Ureter (tissue), 1 donor: ENCODE measurements at regions not wholly inside any gene's neighbourhood (a gene's known extent, or its start where the extent isn't known, plus 50 kb on each side); places are given as distances from the start of the nearest gene placed in this dataset.
"Not testable (repeated sequence)": the region's sequence is repeated elsewhere in the genome, so short reads cannot be mapped to it uniquely, and the experiment has no call there.

ENCODE experiments used
- DNase-seq: peaks from one replicate; pipeline ENCODE4 v3.0.0-alpha.2; 2020; ENCODE audit warnings: low spot score
- donor health status: DM: yes; HTN: yes; CAD: no.

DNA sequence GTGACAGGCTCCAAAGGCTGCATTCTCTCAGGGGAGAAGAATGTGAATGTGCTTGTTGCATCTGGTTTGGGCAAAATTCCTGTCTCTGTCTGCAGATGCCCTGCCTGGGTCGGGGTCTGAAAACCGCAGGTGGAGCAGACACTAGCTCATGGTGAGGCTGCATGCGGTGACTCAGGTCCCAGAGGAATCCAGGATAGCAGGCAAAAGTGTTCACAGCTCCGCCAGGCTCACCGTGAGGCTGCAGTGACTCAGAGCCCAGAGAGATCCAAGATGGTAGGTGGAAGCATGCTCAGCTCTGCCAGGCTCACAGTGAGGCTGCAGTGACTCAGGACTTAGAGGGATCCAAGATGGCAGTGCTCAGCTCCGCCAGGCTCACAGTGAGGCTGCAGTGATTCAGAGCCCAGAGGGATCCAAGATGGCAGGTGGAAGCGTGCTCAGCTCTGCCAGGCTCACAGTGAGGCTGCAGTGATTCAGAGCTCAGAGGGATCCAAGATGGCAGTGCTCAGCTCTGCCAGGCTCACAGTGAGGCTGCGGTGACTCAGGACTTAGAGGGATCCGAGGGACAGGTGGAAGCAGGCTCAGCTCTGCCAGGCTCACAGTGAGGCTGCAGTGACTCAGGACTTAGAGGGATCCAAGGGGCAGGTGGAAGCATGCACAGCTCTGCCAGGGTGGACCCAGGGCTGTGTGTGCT lies 200.5 kb downstream of the ACKR3 start:
- DNase-seq = no peak

DNA sequence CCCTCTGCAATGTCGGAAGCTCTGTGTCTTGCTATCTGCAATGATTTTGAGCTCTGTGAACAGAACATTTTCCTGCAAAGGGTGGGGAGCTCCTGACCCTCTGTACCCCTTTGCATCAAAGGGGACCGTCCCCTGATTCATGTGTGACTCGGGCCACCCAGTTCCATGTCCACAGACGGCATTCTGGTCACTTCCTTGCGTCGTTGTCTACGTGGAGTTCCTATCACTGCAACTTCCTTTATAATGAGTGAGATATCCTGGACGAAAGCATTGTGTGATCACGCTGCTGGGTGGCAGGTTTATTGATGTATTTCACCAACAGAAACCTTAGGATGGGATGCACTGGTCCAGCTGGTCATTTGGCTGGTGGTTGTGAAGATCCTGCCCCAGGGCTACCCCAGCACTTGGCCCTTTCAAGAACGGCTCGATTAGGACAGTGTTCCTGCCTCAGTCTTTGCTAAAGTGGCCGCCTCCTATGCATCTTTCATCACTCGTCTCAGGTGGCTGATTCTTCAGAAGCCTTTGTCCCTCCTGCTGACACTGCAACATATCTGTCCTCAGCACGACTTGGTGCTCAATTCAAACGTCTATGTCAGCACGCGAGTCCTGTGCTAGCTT lies 202.7 kb downstream of the ACKR3 start:
- DNase-seq = no peak

DNA sequence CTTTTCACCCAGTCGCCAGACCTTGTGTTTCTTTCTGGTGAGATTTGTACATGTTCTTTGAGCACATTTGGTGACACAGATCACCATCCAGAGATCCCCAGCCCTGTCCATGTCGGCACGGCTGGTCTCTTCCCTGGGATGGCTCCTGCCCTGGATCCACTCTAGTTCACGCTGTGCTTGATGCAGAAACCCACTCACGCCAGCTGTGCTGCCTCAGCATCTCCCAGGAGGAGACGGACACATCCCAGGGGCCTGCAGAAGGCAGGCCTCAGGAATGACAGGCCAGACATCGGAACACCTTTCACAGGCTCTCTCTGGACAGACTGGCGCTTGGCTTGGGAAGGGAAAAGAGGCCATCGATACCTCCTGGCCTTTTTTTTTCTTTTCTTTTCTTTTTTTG lies 203.6 kb downstream of the ACKR3 start:
- DNase-seq = no peak

DNA sequence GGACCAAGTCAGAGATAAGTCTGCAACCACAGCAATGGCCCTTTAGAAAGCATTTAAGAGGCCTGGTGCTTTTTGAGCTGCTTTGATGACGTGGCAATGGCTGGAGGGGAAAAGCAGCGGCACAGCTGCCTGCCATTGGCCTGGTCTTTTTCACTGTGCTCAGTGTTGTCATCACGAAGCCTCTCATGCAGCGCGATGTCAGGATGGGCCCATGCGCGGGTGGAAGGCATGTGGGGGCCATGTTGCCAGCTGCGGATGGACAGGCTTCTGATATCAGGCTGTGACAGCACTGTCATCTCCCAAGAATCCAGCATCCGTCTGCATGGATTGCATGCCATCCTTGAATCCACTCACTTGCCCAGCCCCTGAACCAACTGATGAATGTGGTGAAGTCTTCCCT lies 204.5 kb downstream of the ACKR3 start:
- DNase-seq = no peak

DNA sequence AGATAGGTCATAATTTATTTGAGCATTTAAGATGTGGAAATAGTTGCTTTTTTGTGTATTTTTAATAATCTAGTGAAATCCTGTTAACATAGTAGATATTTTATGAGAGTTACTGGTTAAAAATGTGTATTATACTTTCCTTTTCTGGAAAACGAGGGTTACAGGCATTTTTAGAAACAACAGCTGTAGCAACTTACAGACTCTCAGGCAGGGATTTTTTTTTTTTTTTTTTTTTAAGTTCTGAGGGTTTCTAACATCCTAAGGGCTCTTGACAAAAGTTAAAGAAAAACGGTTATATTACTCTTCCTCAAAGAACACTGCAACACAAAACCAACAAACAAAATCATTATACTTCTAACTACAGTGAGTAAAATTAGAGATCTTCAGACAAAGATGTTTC lies 205.9 kb downstream of the ACKR3 start:
- DNase-seq = no peak

DNA sequence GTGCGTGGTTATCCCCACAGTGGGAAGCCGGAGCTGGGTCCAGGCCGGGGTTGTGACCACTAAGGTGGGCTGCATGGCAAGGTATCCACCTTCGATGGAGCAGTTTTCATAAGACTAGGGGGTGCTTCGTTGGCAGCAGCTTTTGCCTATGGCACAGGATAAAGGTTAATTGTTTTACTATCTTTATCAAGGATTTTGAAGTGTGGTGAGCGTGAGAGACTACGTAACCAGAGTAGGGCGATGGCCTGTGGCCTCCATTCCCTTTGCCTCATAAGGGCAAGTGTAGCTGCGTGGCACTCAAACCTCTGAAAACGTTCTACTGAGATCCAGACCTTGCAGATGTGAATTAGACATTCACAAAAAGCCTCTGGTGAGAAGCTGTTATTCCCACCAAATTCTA lies 206.6 kb downstream of the ACKR3 start:
- DNase-seq = no peak

DNA sequence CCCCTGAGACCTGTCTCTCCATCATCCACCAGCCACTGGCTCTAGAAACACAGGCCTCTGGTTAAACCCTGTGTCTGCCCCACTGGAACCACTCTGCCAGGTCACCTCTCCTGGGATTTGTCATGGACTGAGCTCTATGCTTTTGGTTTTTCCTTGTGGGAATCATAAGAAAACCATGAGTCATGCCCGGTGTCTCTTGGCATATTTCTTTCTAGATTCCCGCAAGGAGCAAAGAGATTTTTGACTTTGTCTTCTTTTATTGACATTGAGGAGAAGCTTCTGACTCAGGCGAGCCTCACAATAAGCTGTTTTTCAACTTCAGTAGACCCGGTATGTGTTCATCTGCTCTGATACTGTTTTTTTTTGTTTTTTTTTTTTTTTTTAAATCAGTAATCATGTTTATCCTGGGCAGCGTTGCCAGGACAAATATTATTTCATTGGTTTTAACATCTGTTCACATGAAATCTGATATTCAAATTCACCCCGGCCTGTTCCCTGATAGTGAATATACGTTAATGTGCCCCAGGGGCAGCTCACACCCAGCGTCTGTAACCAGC lies 207.1 kb downstream of the ACKR3 start:
- no peak for DNase-seq

DNA sequence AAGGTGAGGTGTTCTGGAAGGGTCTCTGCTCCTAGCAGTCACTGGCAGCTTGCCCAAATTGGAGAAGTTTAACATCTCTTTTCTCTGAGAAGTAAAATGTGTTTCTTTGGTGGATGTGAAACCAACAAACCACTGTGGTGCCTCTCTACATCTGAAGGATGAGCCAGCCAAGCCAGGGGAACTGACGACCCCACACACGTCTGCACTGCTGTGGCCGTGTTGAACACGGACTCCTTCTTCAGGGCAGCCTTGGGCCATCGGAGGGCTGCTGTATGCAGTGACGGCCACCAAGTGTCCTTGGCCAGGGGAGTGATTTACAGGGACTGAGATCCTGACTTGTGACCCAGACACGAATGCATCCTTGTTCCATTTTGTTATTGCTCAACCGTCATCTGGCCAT lies 207.8 kb downstream of the ACKR3 start:
- DNase-seq = no peak

DNA sequence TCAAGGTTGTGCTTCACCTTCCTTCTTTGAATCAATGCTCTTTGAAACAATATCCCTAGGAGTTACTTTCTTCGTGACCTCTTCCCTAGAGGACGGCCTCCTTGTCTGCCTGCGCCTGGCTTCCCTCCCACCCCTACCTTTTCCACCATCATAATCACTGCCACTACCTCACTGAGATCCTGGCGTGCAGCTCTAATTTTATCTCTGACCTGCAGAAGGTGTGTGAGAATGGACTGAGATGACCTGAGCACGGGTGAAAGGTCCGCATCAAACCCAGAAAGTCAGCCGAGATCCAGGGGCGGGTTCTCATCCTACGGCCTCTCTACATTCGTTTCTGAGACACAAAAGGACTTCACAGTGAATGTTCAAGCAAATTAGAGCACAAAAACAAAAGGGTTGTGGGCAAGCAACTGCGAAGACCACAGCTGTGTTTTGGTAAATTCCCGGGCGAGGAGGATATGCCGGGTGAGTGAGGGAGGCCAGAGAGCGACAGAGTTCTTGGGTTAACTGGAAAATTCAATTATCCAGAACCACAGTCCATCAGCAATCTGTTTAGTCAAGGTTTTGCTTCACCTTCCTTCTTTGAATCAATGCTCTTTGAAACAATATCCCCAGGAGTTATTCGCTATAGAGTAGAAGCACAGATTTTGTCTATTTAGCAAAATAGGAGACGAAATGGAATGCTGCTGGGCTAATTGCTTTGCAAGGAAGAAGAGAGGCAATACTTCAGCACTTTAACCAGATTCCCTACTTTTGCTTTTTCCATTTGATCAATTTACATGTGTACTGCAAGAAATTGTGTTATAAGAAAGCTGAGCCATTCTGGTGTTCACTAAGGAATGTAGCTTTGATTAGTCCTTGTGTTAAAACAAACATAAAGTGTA lies 212.6 kb downstream of the ACKR3 start:
- no peak for DNase-seq

DNA sequence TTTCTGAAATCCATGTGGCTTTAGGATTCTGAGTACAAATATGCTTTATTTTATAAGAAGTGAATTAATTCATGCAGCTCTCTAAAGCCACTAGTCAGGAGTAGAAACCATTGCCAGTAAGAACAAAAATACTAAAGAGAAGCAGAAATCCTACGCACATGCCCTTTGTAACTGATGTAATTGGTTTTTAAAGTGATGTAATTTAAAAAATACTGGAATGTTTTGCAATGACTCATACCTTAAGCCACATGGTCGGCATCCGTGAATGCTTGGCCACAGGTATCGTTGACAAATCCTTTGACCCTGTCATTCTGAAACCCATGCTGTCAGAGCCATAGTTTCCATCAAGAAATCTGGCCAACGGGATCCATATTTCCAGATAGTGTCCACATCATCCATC lies 213.3 kb downstream of the ACKR3 start:
- DNase-seq = no peak

DNA sequence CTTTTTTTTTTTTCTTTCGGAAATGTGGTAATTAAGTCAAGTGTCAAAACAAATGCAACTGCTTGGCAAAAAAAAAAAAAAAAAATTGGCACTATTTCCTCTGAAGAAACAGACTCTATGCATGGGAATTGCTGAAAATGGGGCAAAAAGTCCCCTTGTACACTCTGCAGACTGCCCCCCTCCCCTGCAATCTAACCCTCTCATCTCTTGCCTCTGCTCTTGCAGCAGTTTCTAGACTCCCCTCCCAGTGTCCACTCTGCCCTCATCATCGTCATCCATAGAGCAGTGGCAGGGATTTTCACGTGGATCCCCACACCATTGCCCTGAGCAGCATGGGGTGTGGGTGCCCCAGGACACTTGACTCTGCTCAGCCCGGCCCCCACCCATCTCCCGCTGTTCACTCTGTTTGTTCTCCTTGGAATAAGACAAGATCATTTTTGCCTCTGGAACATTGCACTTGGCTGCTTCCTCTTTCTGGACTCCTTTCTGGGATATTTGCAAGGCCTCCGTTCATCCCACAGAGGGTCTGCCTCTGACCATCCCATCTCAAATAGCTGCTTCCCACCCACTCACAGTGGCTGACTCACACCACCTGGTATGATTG lies 213.9 kb downstream of the ACKR3 start:
- DNase-seq = no peak

DNA sequence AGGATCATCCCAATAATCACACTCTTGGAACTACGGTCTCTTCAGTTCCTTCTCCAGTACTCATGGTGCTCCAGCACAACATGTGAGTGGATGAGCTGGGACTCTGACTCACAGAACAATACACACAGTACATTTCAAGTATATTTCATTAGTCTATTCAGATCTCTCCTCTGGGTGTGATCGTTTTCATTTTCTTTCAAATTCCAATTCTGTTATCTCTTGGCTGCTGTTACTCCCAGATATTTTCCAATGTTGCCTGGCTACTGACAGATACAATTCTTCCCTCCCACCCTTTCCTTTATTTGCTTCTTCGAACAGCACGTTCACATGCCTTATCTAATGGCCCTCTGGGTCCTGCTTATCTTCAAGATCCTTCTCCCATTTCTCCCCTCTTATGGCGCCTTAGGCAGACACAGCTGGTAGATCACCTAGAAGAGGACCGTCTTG lies 216.0 kb downstream of the ACKR3 start:
- DNase-seq = no peak

DNA sequence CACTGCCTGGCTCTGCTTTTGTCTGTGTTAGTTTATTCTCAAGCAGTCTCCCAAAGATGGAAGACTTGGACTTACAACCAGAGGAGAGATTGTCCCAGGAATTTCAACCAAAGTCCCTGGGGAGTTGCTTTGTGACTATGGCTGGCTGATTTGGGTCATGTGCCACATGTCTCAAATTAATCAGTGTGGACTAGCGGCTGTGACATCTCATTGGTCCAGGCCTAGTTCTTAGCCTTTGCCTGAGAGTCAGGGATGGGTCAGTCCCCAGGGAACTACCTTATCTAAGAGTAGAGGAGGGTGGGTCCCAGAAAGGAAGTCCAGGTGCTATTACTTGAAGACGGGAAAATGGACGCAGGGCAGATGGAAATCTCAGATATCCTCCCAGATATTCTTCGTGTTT lies 217.1 kb downstream of the ACKR3 start:
- no peak for DNase-seq

DNA sequence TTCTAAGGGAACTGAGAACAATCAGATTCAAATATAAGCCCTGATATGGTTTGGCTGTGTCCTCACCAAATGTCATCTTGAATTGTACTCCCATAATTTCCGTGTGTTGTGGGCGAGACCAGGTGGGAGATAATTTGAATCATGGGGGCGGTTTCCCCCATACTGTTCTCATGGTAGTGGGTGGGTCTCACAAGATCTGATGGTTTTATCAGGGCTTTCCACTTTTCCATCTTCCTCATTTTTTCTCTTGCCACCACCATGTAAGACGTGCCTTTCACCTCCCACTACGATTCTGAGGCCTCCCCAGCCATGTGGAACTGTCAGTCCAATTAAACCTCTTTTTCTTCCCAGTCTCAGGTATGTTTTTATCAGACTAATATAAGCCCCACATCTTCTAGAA lies 217.8 kb downstream of the ACKR3 start:
- DNase-seq = not testable (repeated sequence)

DNA sequence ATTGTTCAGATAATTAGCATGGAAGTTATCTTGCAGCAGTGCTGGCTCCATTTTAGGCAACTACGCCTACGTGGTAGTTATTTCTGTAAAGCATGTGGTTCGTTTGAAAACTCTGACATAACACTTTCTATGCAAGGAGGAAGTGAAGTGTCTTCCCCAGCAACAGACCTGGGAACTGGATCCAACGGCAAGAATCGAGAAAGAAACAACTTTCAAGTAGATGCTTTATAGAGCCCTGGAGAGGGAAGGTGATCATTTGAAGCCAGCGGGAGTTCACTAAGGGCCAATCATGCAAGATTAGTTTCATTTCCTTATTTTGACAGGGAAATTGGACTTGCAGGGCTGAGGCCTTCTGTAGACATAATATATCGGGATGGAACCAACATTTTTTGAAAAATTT lies 218.3 kb downstream of the ACKR3 start:
- DNase-seq = no peak

DNA sequence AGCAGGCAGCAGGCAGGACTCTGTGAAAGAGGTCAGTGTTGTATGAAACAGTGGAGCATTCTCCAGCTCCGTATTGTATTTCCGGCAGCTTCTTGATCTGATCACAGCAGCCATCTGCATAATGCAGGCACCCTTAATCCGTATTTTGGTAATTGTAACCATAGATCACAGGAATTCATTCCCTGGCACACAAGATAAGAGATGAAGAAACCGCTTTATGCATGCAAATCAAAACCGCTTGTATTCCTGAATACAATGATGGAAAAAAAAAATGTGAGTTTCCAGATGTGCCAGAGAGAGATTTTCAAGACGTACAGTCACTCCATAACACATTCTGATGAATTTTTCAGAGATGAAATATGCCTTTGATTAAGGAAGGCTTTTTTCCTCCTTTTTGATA lies 221.3 kb downstream of the ACKR3 start:
- no peak for DNase-seq

DNA sequence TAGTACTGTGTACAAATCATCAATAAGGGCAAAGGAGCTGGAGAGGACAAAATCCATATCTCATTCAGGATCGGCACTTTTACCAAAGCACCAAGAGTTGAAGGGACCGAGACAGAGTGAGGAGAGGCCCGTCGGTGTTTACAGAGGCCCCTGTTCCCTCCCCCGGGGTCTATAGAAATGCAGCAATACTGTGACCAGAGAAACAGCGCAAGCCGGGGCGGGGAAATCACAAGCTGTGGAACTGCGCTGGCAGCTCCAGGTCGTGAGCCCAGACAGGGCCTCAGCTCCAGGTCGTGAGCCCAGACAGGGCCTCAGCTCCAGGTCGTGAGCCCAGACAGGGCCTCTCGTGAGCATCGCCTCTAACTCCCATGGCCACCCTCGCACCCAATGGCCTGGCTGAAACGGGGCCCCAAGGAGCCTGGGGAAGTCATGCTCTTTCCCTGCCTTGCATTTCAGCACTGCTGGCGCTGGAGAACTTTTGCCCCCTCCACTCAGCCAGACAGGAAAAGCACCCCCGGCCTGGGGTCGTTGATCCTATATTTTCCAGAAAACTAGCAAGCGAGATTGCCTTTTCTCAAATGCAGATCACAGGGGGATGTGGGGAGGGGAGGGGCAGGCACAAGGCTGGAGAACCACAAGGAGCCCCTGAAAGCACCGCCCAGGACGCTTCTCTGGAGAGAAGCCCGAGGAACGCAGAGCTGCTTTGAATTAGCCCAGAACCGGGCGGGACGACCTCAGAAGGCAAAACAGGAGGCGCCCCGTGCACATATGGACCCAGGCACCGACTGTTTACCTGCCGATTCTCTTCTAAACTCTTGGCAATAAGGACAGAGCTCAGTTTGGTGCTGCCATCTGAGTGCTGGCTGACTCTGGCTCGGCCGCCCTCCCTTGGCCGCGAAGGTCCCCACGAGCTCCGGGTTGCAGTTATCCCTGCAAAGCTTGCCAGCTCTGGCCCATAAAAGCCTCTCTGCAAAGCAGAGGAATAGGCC lies 223.7 kb downstream of the ACKR3 start:
- no peak for DNase-seq

DNA sequence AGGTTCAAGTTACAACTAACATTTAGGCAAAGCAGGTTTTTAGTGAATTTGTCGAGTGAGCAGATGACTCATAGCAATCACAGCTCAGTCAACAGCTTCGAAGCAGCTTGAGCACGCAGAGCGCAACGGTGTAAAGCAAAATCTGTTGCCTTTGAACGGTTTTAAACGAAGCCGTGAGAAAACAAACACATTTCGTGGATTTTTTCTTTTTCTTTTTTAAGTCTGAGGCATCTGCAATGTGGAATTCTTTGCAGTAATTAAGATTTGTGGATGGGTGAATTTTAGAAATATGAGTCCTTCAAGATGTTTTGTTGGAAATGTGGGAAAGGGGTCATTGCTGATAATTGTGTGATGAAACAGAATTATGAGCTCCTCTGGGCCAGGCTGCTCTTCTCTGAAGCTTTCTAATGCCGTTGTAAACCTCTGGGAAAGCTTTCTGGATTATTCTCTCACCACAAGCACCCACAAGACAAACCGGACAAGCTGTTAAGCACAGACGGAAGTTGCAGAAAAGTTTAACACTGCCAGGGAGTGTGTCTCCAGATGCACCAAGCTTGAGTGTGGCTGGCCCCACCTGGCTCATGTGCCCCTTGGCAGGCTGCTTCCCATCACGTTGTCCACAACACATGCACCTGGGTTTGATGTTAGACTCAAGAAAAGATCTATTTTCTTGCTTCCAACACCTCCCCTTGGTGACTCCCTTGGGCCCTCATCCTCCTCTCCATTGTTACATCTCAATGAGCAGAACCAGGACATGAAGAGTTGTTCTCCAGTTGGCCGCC lies 224.7 kb downstream of the ACKR3 start:
- DNase-seq = no peak

DNA sequence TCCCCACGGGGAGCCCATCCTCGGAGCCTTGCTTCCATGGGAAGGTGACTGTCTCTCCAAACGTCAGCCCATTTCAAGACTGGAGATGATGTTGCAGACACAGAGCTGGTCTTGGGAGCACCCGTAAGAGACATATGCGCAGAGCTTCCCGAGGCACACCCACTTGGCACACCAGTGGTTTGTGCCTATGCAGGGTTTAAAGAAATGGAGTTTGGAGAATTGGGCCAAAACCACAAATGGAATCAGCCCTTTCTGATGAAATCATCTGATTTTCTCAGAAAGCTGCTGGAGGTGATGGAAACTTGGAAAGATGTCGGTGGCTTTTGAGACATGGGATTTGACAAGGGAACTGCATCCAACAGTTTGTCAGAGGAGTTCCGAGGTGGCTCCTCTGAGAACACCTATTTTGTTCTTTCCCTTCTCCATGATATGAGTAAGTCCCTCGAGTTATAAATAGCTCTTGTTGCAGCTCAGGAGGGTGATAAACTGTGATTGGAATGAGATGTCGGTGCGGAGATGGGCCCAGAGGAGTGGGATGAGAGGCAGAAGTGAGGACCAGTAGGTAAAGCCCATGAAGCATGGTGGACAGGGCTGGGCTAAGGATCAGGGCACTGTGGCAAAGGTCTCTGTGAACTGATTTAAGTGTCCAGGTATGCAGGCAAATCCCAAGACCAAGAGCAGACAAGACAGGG lies 225.7 kb downstream of the ACKR3 start:
- DNase-seq = no peak

DNA sequence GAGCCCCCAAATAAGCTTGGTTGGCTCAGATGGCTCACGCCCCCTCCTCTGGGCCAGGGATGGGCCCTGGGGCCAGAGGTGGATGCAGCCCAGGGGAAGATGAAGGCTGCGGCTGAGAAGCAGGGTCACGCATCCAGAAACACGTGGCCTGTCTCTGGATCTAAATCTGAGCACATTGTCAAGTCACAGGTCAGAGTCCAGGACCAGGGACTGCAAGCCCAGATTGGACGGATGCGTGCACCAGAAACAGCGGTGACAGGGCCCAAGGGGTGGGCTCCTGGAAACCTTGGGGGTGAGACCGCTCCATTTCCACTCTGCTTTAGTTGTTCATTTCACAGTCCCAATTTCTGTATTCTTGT lies 226.2 kb downstream of the ACKR3 start:
- no peak for DNase-seq
